CD4-positive, alpha-beta T cell treated with Interleukin-6 for 4 hours (primary cell): ENCODE measurements at regions not wholly inside any gene's neighbourhood (a gene's known extent, or its start where the extent isn't known, plus 50 kb on each side); places are given as distances from the start of the nearest gene placed in this dataset.

Experiments
- DNase-seq: peaks from one replicate; pipeline ENCODE4 v3.0.0-alpha.2; 2020; ENCODE audit warnings: mixed read lengths

DNA sequence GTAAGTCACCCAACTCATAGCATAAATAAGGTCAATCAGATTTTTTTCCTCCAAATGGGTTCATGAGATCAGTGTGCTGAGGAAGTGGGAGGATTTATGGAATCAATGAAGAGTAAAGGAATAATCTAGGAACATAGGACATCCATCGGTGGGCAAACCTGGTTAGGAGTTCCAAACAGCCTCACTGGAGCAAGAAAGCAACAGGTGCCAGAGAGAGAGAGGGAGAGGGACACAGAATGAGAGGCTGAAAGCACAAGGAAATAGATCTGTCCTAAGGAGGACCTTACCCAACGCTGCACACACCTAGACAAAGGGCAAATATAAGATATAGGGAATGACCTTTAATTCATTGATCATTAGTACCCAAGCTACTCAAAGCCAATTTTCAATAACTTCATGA, 119.5 kb upstream of the ANKRD1 start:
- DNase-seq, result no peak

DNA sequence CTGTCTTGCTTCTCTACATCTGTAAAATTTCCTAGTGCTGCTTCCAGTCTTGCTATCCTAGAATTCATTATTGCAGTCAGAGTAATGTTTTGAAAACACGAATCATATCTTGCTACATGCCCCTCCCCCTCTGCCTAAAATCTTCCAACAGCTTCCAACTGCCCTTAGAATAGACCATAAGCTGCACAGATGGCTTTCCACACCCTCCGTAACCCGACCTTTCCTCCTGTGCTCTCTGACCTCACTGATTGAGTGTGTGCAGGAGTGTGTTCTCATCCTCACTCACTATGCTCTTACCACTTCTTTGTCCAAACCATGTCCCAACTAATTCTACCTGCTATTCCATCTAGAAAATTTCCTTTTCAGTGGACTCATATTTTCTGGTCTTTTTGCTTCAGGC, 121.2 kb upstream of the ANKRD1 start:
- no peak for DNase-seq

DNA sequence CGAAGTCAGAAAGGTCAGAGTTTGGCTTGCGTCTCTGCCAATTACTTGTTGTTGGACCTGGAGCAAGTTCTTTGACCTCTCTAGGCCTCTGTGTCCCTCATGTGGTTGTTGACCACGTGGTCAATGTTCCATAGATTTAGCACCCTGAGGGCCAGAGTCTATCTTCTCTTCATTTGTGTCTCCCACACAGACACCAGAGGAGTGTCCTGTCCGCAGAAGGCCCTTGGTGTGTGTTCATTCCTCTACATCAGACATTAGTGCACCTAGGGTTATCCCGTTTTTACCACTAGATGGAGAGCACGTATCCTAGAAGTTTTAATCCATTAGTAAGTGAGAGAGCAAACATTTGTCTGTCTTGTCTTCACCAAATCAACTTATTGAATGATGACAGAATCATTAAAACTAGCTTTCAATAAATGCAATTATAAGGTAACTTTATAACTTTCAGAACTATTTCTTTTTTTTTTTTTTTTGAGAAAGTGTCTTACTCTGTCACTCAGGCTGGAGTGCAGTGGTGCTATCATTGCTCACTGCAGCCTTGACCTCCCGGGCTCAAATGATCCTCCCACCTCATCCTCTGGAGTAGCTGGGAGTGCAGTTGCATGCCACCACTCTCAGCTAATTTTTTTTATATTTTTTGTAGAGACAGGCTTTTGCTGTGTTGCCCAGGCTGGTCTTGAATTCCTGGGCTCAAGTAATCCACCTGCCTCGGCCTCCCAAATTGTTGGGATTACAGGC, 122.5 kb upstream of the ANKRD1 start:
- DNase-seq, result no peak

DNA sequence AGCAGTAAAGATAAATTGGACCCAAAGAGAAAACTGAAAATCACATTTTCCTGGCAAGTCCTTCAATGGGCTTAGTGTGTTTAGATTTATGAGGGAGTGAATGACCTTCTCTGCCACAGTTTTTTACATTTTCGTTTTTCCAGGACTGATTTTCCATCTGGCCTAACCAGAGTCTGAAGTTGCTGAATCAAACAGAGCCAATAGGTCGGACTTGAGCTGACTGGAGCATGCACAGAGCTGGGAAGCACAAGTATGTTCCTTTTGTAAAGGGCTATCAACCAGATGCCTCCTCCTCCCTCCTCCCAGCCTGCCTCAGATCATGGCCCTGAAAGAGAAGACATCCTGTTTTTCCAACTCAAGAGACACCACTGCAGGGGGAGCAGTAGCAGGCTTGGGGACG, 126.0 kb upstream of the ANKRD1 start:
- no peak for DNase-seq

DNA sequence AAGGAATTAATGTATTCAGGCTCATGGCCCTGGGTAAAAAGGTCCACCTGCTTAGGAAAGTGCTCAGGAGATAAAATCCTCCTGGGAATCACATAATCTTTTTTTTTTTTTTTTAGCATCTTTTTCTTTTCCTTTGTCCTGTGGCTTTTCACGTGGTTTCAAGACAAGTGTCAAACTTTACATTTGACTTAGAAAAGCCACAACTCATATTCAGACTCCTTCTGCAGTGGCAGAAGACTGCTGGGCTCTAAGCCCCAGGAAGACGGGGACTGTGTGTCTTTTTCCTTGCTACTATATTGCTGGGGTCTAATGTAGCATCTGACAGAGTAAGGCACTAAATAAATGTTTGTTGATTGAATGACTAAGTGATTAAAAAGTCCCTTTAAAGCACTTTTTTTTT, 127.5 kb upstream of the ANKRD1 start:
- DNase-seq, result no peak

DNA sequence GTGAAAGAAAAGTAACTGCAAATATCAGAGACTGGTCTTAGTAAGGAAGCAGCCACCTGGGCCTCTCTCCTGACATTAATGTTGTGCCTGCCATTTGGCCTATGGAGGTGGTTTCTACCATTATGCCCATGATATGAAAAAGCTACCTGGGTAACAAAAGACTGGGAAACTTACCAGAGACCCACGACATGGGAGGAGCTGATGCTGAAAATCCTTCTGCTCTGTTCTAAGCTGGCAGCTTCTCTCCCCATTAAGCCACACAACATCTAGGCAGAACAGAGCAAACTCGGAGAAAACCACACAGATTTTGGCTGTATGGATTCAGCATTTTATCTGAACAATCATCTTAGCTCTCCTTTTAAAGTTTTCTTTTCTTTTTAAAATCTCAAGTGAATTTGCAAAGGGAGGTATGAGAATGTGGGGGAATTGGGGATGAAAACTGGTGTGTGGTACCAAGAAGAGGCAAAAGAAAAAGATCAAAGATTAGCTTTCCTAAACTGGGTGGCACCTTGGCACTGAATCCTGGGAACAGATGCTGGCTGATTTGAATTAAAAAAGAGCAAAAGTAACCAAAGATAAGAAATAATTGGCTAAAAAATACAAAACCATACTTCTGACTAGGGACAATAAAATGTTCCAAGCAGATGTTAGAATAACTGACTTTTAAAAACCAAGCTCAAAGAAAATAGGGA, 128.6 kb upstream of the ANKRD1 start:
- no peak for DNase-seq

DNA sequence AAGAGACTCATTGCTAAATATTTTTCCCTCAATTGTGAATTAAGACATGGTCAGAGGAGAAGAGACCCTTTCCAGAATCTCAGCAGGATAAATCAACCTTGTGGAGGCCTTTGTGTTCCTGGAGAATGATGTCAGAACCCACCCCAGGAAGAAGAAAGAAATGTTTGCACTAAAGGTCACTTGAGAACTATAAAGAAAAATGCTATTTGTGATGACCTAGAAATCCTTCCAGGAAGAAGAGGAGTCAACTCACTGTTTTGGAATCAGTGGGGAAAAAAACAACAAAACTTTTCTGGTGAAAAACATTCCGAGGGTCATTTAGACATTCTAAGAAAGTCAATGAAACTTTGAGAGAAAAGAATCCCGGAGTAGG, 129.1 kb upstream of the ANKRD1 start:
- DNase-seq, result no peak

DNA sequence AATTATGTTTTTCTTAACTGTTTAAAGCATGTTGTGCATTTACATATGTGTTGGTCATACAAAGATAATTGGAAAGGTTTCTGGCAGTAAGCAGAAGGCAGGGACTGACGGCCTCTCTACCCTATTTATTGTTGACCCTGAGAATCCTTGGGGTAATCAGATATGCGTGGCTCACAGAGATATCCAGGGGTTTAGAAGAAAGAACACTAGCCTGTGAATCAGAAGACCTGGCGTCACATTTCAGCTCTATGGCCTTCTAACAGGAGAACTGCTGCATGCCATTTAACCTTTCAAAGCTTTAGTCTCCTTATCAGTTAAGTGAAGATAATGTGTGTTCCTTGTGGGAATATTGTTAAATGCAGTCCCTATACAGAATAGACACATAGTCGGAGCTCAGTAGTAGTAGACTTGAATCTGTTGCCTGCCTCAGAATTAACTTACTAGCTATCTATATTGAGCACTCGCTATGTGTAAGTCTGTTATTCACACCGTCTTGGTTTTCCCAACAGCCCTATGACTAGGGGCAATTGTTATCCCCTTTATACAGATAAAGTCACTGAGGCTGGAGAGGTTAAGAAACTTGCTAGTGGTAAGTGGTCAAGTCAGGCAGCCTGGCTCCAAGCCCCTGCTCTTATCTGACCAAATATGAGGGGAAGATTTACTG, 129.6 kb upstream of the ANKRD1 start:
- no peak for DNase-seq

DNA sequence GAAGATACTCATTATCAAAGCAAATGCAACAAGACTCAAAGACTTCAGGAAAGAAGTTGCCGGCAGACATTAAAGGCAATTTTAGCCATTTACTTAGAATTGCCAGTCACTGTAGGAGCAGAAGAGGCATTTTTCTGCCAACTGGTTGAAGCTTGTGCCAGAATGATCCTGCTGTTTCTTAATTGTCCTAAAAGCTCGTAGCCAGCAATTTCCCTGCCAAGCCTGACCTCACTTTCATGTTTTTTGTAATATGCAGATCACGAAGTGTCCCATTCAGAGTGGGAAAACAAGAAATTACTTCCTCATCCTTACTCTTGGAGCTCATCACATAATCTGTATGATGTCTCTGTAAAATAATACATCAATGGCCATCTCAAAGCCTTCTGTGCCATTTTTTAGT, 130.9 kb upstream of the ANKRD1 start:
- no peak for DNase-seq

DNA sequence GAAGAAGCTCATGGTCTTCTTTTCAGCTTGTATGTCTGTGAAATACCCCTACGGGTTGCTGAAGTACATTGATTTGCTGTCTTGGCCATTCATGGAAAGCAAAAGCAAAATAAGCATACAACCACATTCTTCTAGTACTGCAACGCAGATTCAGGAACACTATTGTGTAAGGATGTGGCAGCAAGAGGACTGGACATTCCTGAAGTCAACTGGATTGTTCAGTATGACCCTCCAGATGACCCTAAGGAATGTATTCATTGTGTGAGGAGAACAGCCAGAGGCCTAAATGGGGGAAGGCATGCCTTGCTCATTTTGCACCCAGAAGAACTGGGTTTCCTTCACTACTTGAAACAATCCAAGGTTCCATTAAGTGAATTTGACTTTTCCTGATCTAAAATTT, 133.4 kb upstream of the ANKRD1 start:
- no peak for DNase-seq

DNA sequence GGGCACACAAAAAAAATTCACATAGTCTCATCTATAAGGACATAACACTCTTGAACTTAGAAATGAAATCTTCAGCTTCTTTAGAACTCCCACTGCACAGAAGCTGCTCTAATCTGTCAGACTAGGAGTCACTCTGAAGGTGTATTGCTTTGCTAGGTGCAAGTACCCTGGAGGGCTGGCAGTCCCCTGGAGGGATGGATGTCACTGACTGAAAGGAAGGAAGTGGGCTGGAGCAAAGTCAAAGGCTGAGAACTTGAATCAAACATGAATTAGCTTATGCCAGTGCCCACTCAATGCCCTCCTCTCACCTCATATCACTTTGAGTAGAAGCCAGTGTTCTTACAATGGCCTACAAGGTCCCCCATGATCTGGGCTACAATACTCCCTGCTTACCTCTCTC, 140.3 kb upstream of the ANKRD1 start:
- no peak for DNase-seq

DNA sequence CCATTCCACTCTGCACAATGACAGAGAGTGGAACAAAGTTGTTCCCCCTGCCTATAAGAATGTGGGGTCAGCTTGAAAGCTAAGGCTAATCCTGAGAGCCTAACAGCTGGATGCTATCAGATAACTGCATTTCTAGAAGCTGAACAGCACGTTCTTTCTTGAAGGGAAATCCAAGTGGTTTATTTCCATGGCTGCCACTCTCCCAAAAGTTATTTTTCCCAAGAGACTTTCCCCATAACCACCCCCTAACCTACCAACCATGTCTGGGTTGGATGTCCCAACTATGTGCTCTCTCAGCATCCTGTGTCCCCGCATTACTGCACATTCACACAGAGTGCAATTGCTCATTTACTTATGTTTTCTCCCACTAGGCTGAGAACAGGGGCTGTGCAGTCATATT, 140.7 kb upstream of the ANKRD1 start:
- DNase-seq, result no peak

DNA sequence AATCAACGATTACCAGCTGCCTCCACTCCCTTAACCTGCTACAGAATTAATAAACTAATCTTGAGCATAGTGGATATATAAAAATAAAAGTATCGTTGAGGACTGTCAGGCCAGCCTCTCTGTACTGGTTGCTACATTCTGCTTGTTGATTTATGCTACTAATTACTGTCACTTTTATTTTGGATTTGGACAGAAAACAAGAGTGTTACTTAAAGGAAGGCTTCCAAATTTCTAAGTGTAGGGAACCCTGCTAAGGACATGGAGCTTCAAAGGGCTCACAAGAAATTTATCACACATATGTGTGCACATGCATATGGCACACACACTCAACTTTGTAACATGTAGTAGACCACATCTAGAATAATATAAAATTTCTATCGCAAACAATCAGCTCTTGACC, 141.2 kb upstream of the ANKRD1 start:
- DNase-seq, result no peak

DNA sequence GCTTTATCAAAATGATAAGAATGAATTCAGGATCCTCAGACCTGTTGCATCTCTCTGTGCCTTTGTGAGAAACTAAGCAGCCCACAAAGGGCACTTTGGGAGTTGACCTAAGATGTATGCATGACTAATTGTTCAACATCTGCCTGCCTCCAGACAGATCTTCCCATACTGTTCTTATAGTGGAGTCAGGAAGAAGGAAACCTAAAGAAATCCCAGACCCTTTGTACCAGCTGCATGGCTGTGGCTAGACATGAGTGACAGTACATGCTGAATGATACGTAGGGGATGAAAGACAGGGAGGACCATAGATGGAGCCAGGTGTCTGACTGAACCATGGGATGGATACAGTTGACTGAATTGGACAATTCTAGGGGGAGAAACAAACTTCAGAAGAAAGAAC, 148.7 kb upstream of the PCGF5 start:
- no peak for DNase-seq

DNA sequence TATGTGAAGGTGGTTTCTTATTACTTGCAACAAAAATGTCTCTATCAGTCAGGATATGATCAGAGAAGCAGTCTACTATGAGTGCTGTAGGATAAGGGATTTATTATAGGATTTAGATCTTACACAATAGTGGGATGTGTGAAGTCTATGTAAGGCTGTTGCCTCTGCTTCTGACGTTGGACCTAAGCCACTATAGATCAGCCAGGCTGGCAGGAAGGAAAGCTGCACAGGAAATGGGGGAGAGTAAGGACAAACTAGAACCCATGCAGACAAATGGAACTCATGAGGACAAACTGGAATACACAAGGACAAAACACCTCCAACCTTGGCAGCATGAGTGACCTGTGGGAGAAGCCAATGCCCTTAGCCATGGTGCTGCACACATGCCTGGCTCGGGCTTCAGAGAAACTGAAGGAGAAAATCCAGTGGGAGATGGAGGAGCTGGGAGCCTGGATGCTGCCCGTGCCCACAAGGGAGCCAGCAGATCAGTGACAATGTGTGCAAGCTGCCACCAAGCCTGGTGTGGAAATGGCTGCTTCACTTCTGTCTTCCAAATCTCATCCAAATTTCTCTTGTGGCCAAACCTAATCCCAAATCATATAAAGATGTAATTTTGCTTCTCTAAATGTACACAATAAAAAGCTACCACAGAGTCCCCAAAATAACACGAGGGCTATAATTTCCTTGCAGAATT, 147.0 kb upstream of the PCGF5 start:
- DNase-seq, result no peak

DNA sequence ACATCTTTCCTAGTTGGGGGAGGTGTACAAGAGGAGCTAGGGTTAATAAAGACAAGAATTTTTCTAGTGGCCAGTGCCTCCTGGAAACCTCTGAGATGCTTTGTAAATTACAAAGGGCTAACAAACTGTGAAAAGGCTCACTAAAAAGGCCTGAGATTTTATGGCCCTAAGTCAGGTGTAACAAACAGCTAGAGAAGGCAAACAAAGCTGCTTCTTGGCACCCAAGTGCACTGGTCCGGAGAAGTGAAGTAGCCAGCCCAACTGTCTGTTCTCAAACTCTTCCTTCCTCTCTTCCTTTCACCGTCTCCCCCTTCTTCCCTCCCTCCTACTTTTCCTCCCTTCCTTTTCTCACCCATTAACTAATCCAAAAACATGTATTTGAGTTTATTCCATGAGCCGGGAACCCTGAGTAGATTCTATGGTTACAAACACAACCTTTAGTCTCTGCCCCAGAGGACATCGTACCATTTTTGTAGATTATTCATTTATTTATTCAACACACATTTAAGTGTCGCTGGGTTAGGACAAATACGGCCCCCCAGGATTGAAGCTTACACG, 143.4 kb upstream of the PCGF5 start:
- DNase-seq, result no peak

DNA sequence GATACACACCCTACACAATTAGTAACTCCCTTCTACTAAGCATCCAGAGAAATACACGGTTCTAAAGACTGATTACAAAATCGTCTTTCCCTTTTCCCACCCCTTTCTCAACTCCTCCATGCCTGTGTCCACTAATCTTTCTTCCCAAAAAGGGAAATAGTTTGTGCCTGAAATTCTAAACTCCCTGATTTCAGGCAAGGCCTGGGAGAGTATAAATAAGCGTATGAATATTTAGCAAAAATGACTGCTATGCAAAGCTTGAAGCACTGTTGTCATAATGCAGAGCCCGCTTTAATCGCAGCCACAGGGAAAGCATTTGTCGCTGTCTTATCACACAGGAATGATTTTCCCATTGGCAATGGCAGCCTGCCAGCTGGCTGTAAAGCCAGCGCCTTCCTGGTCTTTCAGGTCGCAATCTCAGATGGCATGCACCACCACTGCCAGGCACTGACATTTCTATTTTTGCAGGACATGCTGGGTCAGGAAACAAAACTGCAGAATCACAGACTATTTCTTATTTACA, 142.9 kb upstream of the PCGF5 start:
- no peak for DNase-seq

DNA sequence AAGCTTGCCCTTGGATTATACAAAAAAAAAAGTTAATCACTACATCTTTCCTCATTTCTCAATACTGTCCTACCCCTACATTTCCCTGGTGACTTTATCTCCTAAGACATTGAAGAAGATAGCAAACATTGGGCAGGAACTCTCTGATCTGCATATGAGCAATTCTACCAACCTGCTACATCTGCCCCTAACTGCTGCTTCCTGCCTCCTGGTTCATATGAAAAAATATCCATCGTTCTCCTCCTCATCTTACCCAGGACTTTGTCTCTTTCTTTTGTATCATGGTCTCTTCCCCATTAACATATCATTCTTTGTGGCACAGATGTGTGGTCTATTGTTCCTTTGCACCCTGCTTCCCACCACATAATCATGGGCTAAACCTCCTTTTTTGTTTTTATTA, 139.7 kb upstream of the PCGF5 start:
- DNase-seq, result no peak

DNA sequence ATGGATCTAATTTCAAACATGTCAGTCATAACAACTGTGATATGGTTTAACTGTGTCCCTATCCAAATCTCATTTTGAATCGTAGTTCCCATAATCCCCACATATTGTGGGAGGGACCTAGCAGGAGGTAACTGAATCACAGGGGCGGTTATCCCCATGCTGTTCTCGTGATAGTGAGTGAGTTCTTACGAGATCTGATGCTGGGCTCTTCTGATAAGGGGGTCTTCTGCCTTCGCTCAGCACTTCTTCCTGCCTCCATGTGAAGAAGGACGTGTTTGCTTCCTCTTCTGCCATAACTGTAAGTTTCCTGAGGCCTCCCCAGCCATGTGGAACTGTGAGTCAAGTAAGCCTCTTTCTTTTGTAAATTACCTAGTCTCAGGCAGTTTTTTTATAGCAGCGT, 138.0 kb upstream of the PCGF5 start:
- DNase-seq, result no peak

DNA sequence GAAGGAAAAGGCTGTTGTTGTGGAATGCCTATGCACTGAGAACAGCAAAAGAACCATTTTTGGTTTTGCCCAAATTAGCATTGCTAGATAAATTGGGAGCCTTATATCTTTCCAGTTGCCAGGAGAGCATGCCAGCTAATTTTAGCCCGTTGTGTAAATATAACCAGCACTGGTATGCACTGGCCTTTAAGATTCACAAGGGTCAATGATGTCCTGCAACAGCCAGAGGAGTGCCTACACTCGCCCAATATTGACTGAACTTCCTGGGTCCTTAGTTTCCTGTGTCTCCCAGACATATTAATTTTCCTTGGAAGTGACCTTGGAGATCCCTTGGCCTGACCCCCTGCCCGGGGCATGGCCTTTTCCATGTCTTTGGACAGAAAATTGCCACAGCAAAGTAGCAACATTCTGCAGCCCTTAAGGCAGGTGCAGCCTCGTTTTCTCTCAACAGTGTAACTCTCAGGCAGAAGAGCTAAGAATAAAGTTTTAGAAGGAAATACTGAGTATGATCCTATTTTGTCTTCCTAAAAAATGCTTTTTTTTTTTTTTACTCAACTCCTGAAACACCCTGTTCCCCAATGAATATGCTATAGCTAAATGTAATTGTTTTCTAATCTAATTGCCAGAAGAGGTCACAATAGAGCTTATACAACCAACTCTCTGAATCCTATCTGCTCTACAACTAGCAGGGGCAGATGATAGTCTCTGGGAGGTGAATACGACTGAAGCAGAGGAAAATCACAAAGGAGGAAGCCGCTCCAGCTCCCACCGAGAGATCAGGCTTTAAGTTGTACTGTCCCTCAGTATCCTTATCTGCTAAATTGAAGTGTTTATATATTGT, 131.9 kb upstream of the PCGF5 start:
- DNase-seq, result no peak

DNA sequence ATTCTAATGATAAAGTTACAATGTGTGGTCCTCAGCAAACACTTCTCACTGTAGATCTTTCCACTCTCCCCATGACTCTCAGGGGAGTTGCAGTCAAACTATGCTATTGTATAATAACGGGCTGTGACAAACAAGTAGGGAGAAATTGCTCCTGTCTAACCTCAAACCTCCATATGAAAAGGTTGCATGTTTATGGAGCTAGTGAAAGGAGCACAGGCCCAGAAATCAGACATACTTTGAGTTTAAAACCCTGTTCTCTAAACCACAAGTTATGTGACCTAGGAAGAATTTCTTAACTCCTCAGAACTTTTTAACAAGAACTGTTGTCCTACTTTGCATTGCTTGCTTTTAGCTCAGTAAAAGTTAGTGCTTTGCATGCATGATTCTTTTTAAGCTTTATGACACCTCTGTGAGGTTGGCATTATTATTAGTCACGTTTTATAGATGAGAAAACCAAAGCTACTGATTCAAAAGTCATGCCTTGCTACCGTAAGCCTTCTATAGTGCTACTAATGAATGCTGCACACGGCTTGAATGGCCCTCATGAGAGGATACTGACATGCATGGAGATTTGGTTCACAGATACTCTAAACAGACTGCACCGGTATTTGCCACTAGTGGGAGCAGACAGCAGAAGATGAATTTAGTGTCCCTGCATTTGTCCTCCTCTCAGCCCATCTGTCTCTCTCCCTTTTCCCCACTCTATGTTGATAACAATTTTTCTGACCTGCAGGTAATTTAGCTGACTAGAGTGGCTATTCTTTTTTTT, 129.5 kb upstream of the PCGF5 start:
- DNase-seq, result no peak
